Mesodermal cell (in vitro differentiated cells): ENCODE measurements at regions not wholly inside any gene's neighbourhood (a gene's known extent, or its start where the extent isn't known, plus 50 kb on each side); places are given as distances from the start of the nearest gene placed in this dataset.

ENCODE experiments used
- H3K27ac ChIP-seq: 2 replicates; pipeline ENCODE4 v1.7.0; 2013; ENCODE audit warnings: mild to moderate bottlenecking, low read depth, low read length, moderate library complexity; ENCODE audit not compliant: severe bottlenecking
- H3K36me3 ChIP-seq: 2 replicates; pipeline ENCODE4 v1.7.1; 2013; ENCODE audit warnings: mild to moderate bottlenecking, low read length, moderate library complexity; ENCODE audit not compliant: control insufficient read depth, insufficient read depth
- H3K4me1 ChIP-seq: one replicate; pipeline ENCODE4 v1.7.1; 2013; ENCODE audit warnings: mild to moderate bottlenecking, low read length; ENCODE audit not compliant: insufficient read depth, control insufficient read depth, poor library complexity, severe bottlenecking
- H3K4me3 ChIP-seq: 2 replicates; pipeline ENCODE4 v1.7.0; 2013; ENCODE audit warnings: low read length, control low read depth, mild to moderate bottlenecking; ENCODE audit not compliant: insufficient read depth, poor library complexity, severe bottlenecking; ENCODE audit errors: extremely low read depth
- H3K9me3 ChIP-seq: 2 replicates; pipeline ENCODE4 v1.7.1; 2013; ENCODE audit warnings: mild to moderate bottlenecking, low read length, moderate library complexity; ENCODE audit not compliant: control insufficient read depth
- WGBS, 2 experiments: methylation state at CpG; one replicate each; pipeline ENCODE4 v1.1.5; 2013; ENCODE audit warnings: missing lambda C conversion rate in 2 of 2; ENCODE audit not compliant: insufficient coverage in 2 of 2; 5-methylcytosine and 5-hydroxymethylcytosine counted together

GRCh38 chr6:17012421-17013225 is 89.2 kb upstream of the STMND1 start:
- Histone ChIP-seq H3K4me3 (no peak overlapping the region), H3K4me1 (peaks cover 15% of the 10 kb centered on the region), H3K9me3 (no peaks in the 10 kb centered on the region), H3K27ac (peak overlapping the region; percentile 80), H3K36me3 (no peaks in the 10 kb centered on the region)
- 29 to 40% methylated on average over 7 to 9 of the region's 12 CpGs for WGBS, 2 experiments

GRCh38 chr6:17011985-17012384 is 89.9 kb upstream of the STMND1 start:
- Histone ChIP-seq H3K9me3 (no peaks in the 10 kb centered on the region), H3K4me1 (peaks cover 15% of the 10 kb centered on the region), H3K27ac (peak overlapping the region; percentile 50), H3K4me3 (no peak overlapping the region), H3K36me3 (no peaks in the 10 kb centered on the region)
- 90 to 95% methylated on average over 5 of the region's 5 CpGs for WGBS, 2 experiments

GRCh38 chr6:17007749-17008148 is 94.1 kb upstream of the STMND1 start:
- Histone ChIP-seq H3K4me3 (no peak overlapping the region), H3K4me1 (peaks cover 9% of the 10 kb centered on the region), H3K9me3 (no peaks in the 10 kb centered on the region), H3K27ac (no peak overlapping the region), H3K36me3 (no peaks in the 10 kb centered on the region)
- 100% methylated on average over 1 of the region's 4 CpGs for WGBS, 2 experiments

GRCh38 chr6:17006543-17006942 is 95.3 kb upstream of the STMND1 start:
- no peak overlapping the region for H3K4me3 ChIP-seq
- no peaks in the 10 kb centered on the region for H3K4me1 ChIP-seq
- 61 to 82% methylated on average over 2 of the region's 4 CpGs for WGBS, 2 experiments
- no peaks in the 10 kb centered on the region for H3K9me3 ChIP-seq
- H3K27ac ChIP-seq = no peak overlapping the region
- no peaks in the 10 kb centered on the region for H3K36me3 ChIP-seq

- Histone ChIP-seq H3K4me3 (no peak overlapping the region), H3K9me3 (no peaks in the 10 kb centered on the region), H3K4me1 (no peaks in the 10 kb centered on the region), H3K36me3 (no peaks in the 10 kb centered on the region), H3K27ac (no peak overlapping the region)
- WGBS, 2 experiments = 57% methylated on average over 1 of the region's 1 CpG; no CpG with 5 or more reads in 1 of the 2 experiments
Observed at GRCh38 chr6:17004269-17004668, 97.6 kb upstream of the STMND1 start.

- H3K9me3 ChIP-seq = no peaks in the 10 kb centered on the region
- H3K4me3 ChIP-seq = no peak overlapping the region
- no CpG with 5 or more reads among the region's 2 CpGs for WGBS, 2 experiments
- no peaks in the 10 kb centered on the region for H3K36me3 ChIP-seq
- H3K4me1 ChIP-seq = no peaks in the 10 kb centered on the region
- H3K27ac ChIP-seq = no peak overlapping the region
Observed at GRCh38 chr6:17002123-17002522, 99.7 kb upstream of the STMND1 start.

GRCh38 chr6:17001188-17001587 is 100.7 kb upstream of the STMND1 start:
- no peaks in the 10 kb centered on the region for H3K9me3 ChIP-seq
- H3K4me1 ChIP-seq = no peaks in the 10 kb centered on the region
- no peak overlapping the region for H3K4me3 ChIP-seq
- H3K36me3 ChIP-seq = no peaks in the 10 kb centered on the region
- 86% methylated on average over 1 of the region's 1 CpG; no CpG with 5 or more reads in 1 of the 2 experiments for WGBS, 2 experiments
- no peak overlapping the region for H3K27ac ChIP-seq

- H3K36me3 ChIP-seq = no peaks in the 10 kb centered on the region
- WGBS, 2 experiments = 76 to 85% methylated on average over 2 of the region's 2 CpGs
Observed at GRCh38 chr6:16999491-17000436, 102.1 kb upstream of the STMND1 start.

GRCh38 chr6:16998461-16998860 is 103.4 kb upstream of the STMND1 start:
- Histone ChIP-seq H3K4me1 (no peaks in the 10 kb centered on the region), H3K9me3 (no peaks in the 10 kb centered on the region), H3K27ac (no peak overlapping the region), H3K36me3 (no peaks in the 10 kb centered on the region), H3K4me3 (no peak overlapping the region)
- WGBS, 2 experiments = 88% methylated on average over 4 to 5 of the region's 5 CpGs

More at GRCh38 chr6:16999491-17000436, 102.1 kb upstream of the STMND1 start:
- Histone ChIP-seq H3K27ac (no peak overlapping the region), H3K4me3 (no peak overlapping the region), H3K4me1 (no peaks in the 10 kb centered on the region), H3K9me3 (no peaks in the 10 kb centered on the region)

GRCh38 chr6:16995511-16996250 is 106.2 kb upstream of the STMND1 start:
- no peak overlapping the region for H3K27ac ChIP-seq
- H3K36me3 ChIP-seq = no peaks in the 10 kb centered on the region
- no peaks in the 10 kb centered on the region for H3K4me1 ChIP-seq
- no peaks in the 10 kb centered on the region for H3K9me3 ChIP-seq
- no peak overlapping the region for H3K4me3 ChIP-seq
- 75 to 85% methylated on average over 2 of the region's 6 CpGs for WGBS, 2 experiments
